WTC11 (cell line): ENCODE measurements at regions not wholly inside any gene's neighbourhood (a gene's known extent, or its start where the extent isn't known, plus 50 kb on each side); places are given as distances from the start of the nearest gene placed in this dataset.

Experiments
- MYBL2 ChIP-seq: sonication (generic); formaldehyde crosslinking; IDR thresholded peaks from 2 replicates; pipeline ENCODE4 v1.8.1; 2023; ENCODE audit warnings: mild to moderate bottlenecking, moderate library complexity, missing genetic modification reagents
- SP1 ChIP-seq: sonication (generic); formaldehyde crosslinking; conservative IDR thresholded peaks from 2 replicates; pipeline ENCODE4 v1.8.1; 2022; ENCODE audit warnings: missing genetic modification reagents
- TF ChIP-seq, protein P1 (sequence below): fragments of 200-600 bp; IDR thresholded peaks from 2 replicates; pipeline ENCODE4 v1.8.0; 2022; ENCODE audit warnings: antibody characterized with exemption
- TF ChIP-seq, protein P2 (sequence below): sonication (generic); formaldehyde crosslinking; conservative IDR thresholded peaks from 2 replicates; pipeline ENCODE4 v1.8.1; 2023; ENCODE audit warnings: mild to moderate bottlenecking, low read depth, missing genetic modification reagents, moderate library complexity

DNA sequence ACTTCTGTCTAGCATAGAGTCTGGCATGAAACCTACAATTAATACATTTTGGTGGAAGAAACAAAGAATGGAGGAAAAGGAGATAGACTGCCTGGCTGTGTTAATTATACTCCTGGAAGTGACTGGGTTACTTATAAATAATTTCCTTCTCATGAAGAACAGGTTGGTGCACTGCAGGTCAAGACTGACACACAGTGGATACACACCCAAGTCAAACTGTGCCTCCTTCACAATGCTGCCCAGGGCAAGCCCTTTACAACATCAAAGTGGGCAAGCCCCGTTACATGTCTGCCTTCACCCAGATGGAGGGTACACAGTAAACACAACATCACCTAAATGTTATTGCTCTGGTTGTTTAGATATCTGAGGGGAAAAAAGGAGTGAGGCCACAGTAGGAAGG is 83.7 kb upstream of the KCNA4 start:
- TF ChIP-seq SP1 (no peak), MYBL2 (CRISPR knock-in tag) (no peak)
- TF ChIP-seq, protein P1, sequence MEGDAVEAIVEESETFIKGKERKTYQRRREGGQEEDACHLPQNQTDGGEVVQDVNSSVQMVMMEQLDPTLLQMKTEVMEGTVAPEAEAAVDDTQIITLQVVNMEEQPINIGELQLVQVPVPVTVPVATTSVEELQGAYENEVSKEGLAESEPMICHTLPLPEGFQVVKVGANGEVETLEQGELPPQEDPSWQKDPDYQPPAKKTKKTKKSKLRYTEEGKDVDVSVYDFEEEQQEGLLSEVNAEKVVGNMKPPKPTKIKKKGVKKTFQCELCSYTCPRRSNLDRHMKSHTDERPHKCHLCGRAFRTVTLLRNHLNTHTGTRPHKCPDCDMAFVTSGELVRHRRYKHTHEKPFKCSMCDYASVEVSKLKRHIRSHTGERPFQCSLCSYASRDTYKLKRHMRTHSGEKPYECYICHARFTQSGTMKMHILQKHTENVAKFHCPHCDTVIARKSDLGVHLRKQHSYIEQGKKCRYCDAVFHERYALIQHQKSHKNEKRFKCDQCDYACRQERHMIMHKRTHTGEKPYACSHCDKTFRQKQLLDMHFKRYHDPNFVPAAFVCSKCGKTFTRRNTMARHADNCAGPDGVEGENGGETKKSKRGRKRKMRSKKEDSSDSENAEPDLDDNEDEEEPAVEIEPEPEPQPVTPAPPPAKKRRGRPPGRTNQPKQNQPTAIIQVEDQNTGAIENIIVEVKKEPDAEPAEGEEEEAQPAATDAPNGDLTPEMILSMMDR, result no peak
- TF ChIP-seq, protein P2, sequence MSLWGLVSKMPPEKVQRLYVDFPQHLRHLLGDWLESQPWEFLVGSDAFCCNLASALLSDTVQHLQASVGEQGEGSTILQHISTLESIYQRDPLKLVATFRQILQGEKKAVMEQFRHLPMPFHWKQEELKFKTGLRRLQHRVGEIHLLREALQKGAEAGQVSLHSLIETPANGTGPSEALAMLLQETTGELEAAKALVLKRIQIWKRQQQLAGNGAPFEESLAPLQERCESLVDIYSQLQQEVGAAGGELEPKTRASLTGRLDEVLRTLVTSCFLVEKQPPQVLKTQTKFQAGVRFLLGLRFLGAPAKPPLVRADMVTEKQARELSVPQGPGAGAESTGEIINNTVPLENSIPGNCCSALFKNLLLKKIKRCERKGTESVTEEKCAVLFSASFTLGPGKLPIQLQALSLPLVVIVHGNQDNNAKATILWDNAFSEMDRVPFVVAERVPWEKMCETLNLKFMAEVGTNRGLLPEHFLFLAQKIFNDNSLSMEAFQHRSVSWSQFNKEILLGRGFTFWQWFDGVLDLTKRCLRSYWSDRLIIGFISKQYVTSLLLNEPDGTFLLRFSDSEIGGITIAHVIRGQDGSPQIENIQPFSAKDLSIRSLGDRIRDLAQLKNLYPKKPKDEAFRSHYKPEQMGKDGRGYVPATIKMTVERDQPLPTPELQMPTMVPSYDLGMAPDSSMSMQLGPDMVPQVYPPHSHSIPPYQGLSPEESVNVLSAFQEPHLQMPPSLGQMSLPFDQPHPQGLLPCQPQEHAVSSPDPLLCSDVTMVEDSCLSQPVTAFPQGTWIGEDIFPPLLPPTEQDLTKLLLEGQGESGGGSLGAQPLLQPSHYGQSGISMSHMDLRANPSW (CRISPR knock-in tag), result no peak
